HepG2 (cell line): ENCODE measurements at regions not wholly inside any gene's neighbourhood (a gene's known extent, or its start where the extent isn't known, plus 50 kb on each side); places are given as distances from the start of the nearest gene placed in this dataset.

Experiments used
- IKZF4 ChIP-seq: sonication (generic); formaldehyde crosslinking; IDR thresholded peaks from 2 replicates; pipeline ENCODE4 v1.5.1; 2020; ENCODE audit warnings: borderline replicate concordance, mild to moderate bottlenecking, low read depth, missing genetic modification reagents; ENCODE audit errors: not compliant biosample characterization
- KDM6A ChIP-seq: IDR thresholded peaks from 2 replicates; pipeline ENCODE4 v1.6.1; 2016; ENCODE audit warnings: low read depth
- MEIS2 ChIP-seq: sonication (generic); formaldehyde crosslinking; IDR thresholded peaks from 2 replicates; pipeline ENCODE4 v1.9.0; 2021; ENCODE audit warnings: mild to moderate bottlenecking, missing genetic modification reagents
- MXD4 ChIP-seq: IDR thresholded peaks from 2 replicates; pipeline ENCODE4 v1.6.1; 2016; ENCODE audit warnings: mild to moderate bottlenecking, missing biosample characterization, missing genetic modification reagents
- NFE2 ChIP-seq: sonication (generic); formaldehyde crosslinking; IDR thresholded peaks from 2 replicates; pipeline ENCODE4 v1.4.0; 2020; ENCODE audit warnings: missing genetic modification reagents
- SOX5 ChIP-seq: IDR thresholded peaks from 2 replicates; pipeline ENCODE4 v1.6.1; 2016; ENCODE audit warnings: borderline replicate concordance
- TGIF2 ChIP-seq: IDR thresholded peaks from 2 replicates; pipeline ENCODE4 v1.6.1; 2016; ENCODE audit warnings: control low read depth, missing compliant biosample characterization
- ZKSCAN5 ChIP-seq: sonication (generic); formaldehyde crosslinking; IDR thresholded peaks from 2 replicates; pipeline ENCODE4 v1.5.1; 2020; ENCODE audit warnings: mild to moderate bottlenecking, missing genetic modification reagents
- ZNF441 ChIP-seq: sonication (generic); formaldehyde crosslinking; IDR thresholded peaks from 2 replicates; pipeline ENCODE4 v1.7.0; 2021; ENCODE audit warnings: missing genetic modification reagents, borderline replicate concordance
- ZNF674 ChIP-seq: sonication (generic); formaldehyde crosslinking; IDR thresholded peaks from 2 replicates; pipeline ENCODE4 v1.5.0; 2020; ENCODE audit warnings: low read depth, mild to moderate bottlenecking, missing genetic modification reagents
- ZNF780A ChIP-seq: sonication (generic); formaldehyde crosslinking; IDR thresholded peaks from 2 replicates; pipeline ENCODE4 v1.8.0; 2022; ENCODE audit warnings: mild to moderate bottlenecking, missing genetic modification reagents, moderate library complexity
- TF ChIP-seq, protein P1 (sequence below): sonication (generic); formaldehyde crosslinking; IDR thresholded peaks from 2 replicates; pipeline ENCODE4 v1.4.0; 2020; ENCODE audit warnings: missing genetic modification reagents
- TF ChIP-seq, protein P2 (sequence below): IDR thresholded peaks from 2 replicates; pipeline ENCODE4 v1.6.1; 2016; ENCODE audit warnings: low read depth, missing genetic modification reagents, missing compliant biosample characterization
- TF ChIP-seq, protein P3 (sequence below), 2 experiments: fragments of 450-650 bp in 1 of 2; sonication (generic) in 1 of 2; formaldehyde crosslinking; IDR thresholded peaks; 2 replicates each; pipeline versions ENCODE4 v1.5.0 to v1.8.0; 2020 to 2022; ENCODE audit warnings: mild to moderate bottlenecking in 1 of 2, missing genetic modification reagents in 1 of 2
- TF ChIP-seq, protein P4 (sequence below): sonication (generic); formaldehyde crosslinking; IDR thresholded peaks from 2 replicates; pipeline ENCODE4 v1.8.0; 2022; ENCODE audit warnings: missing genetic modification reagents, mild to moderate bottlenecking, inconsistent platforms, borderline replicate concordance
- TF ChIP-seq, protein P5 (sequence below): sonication (generic); formaldehyde crosslinking; IDR thresholded peaks from 2 replicates; pipeline ENCODE4 v1.8.1; 2023; ENCODE audit warnings: mild to moderate bottlenecking, missing genetic modification reagents
- TF ChIP-seq, protein P6 (sequence below): sonication (generic); formaldehyde crosslinking; IDR thresholded peaks from 2 replicates; pipeline ENCODE4 v1.9.0; 2021; ENCODE audit warnings: missing genetic modification reagents, mild to moderate bottlenecking, borderline replicate concordance

DNA sequence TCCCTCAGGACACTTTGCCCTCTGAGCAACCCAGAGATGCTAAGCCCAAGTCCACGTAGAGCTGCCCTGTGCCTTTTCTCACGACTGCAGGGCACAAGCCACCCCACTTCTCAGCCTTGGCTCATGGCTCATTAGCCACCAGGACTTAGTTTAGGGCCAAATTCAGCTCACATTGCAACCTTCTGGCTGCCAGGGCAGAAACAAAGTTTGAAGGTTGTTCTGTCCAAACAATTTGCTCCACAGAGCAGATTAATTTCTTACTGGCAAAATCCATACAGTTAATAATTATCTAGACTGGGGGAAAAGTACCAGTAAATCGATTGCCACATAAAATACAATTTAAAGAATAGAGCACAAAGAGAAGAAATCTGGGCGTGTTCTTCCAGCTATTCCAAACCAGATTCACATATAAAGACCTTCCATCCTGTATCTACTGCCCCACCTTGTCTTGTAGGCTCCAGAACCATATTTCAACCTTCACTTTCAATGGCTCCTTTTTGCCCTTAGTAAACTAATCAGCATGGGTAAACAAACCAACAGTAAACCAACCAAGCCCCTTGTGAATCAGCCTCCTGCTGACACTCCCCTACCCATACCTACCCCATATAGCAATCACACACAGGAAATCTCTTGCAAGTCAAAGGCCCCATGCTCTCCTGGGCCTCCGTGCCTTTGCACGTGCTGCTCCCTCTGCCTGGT is 101.9 kb downstream of the QRSL1 start (continued):
- TF ChIP-seq, protein P1, sequence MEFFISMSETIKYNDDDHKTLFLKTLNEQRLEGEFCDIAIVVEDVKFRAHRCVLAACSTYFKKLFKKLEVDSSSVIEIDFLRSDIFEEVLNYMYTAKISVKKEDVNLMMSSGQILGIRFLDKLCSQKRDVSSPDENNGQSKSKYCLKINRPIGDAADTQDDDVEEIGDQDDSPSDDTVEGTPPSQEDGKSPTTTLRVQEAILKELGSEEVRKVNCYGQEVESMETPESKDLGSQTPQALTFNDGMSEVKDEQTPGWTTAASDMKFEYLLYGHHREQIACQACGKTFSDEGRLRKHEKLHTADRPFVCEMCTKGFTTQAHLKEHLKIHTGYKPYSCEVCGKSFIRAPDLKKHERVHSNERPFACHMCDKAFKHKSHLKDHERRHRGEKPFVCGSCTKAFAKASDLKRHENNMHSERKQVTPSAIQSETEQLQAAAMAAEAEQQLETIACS (CRISPR knock-in tag), result no peak
- TF ChIP-seq, protein P2, sequence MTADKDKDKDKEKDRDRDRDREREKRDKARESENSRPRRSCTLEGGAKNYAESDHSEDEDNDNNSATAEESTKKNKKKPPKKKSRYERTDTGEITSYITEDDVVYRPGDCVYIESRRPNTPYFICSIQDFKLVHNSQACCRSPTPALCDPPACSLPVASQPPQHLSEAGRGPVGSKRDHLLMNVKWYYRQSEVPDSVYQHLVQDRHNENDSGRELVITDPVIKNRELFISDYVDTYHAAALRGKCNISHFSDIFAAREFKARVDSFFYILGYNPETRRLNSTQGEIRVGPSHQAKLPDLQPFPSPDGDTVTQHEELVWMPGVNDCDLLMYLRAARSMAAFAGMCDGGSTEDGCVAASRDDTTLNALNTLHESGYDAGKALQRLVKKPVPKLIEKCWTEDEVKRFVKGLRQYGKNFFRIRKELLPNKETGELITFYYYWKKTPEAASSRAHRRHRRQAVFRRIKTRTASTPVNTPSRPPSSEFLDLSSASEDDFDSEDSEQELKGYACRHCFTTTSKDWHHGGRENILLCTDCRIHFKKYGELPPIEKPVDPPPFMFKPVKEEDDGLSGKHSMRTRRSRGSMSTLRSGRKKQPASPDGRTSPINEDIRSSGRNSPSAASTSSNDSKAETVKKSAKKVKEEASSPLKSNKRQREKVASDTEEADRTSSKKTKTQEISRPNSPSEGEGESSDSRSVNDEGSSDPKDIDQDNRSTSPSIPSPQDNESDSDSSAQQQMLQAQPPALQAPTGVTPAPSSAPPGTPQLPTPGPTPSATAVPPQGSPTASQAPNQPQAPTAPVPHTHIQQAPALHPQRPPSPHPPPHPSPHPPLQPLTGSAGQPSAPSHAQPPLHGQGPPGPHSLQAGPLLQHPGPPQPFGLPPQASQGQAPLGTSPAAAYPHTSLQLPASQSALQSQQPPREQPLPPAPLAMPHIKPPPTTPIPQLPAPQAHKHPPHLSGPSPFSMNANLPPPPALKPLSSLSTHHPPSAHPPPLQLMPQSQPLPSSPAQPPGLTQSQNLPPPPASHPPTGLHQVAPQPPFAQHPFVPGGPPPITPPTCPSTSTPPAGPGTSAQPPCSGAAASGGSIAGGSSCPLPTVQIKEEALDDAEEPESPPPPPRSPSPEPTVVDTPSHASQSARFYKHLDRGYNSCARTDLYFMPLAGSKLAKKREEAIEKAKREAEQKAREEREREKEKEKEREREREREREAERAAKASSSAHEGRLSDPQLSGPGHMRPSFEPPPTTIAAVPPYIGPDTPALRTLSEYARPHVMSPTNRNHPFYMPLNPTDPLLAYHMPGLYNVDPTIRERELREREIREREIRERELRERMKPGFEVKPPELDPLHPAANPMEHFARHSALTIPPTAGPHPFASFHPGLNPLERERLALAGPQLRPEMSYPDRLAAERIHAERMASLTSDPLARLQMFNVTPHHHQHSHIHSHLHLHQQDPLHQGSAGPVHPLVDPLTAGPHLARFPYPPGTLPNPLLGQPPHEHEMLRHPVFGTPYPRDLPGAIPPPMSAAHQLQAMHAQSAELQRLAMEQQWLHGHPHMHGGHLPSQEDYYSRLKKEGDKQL (CRISPR knock-in tag), result no peak
- TF ChIP-seq ZNF674 (CRISPR knock-in tag), result no peak
- TF ChIP-seq ZKSCAN5 (CRISPR knock-in tag), result no peak
- no peak for TF ChIP-seq TGIF2 (CRISPR knock-in tag)
- TF ChIP-seq, protein P3, sequence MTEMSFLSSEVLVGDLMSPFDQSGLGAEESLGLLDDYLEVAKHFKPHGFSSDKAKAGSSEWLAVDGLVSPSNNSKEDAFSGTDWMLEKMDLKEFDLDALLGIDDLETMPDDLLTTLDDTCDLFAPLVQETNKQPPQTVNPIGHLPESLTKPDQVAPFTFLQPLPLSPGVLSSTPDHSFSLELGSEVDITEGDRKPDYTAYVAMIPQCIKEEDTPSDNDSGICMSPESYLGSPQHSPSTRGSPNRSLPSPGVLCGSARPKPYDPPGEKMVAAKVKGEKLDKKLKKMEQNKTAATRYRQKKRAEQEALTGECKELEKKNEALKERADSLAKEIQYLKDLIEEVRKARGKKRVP (CRISPR knock-in tag; IDR thresholded peaks at IDR 0.05), result peak in 1 of 2 experiments; percentile 41; a peak in 1 of 4 replicates
- TF ChIP-seq, protein P4, sequence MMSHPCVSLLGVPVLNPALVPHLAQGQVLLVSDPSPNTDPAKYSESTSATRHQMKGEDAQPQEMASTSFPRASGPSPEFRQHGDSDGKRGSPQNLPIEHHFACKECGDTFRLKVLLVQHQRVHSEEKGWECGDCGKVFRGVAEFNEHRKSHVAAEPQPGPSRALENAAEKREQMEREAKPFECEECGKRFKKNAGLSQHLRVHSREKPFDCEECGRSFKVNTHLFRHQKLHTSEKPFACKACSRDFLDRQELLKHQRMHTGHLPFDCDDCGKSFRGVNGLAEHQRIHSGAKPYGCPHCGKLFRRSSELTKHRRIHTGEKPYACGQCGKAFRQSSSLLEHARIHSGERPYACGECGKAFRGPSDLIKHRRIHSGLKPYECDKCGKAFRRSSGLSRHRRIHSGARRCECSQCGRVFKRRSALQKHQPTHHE, result no peak
- no peak for TF ChIP-seq NFE2
- TF ChIP-seq KDM6A (CRISPR knock-in tag), result peak; percentile 69
- no peak for TF ChIP-seq ZNF780A (CRISPR knock-in tag)
- peak; percentile 41; the same call in 1 of the 2 replicates for TF ChIP-seq SOX5 (CRISPR knock-in tag)
- TF ChIP-seq, protein P5, sequence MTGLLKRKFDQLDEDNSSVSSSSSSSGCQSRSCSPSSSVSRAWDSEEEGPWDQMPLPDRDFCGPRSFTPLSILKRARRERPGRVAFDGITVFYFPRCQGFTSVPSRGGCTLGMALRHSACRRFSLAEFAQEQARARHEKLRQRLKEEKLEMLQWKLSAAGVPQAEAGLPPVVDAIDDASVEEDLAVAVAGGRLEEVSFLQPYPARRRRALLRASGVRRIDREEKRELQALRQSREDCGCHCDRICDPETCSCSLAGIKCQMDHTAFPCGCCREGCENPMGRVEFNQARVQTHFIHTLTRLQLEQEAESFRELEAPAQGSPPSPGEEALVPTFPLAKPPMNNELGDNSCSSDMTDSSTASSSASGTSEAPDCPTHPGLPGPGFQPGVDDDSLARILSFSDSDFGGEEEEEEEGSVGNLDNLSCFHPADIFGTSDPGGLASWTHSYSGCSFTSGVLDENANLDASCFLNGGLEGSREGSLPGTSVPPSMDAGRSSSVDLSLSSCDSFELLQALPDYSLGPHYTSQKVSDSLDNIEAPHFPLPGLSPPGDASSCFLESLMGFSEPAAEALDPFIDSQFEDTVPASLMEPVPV (CRISPR knock-in tag), result no peak
- 0 out of 2 replicates have a peak, but pooled peaks have one; percentile 26 for TF ChIP-seq ZNF441
- TF ChIP-seq MXD4 (CRISPR knock-in tag), result peak; percentile 48; the same call in 1 of the 2 replicates
- TF ChIP-seq, protein P6, sequence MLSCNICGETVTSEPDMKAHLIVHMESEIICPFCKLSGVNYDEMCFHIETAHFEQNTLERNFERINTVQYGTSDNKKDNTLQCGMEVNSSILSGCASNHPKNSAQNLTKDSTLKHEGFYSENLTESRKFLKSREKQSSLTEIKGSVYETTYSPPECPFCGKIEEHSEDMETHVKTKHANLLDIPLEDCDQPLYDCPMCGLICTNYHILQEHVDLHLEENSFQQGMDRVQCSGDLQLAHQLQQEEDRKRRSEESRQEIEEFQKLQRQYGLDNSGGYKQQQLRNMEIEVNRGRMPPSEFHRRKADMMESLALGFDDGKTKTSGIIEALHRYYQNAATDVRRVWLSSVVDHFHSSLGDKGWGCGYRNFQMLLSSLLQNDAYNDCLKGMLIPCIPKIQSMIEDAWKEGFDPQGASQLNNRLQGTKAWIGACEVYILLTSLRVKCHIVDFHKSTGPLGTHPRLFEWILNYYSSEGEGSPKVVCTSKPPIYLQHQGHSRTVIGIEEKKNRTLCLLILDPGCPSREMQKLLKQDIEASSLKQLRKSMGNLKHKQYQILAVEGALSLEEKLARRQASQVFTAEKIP (CRISPR knock-in tag), result no peak
- TF ChIP-seq IKZF4 (CRISPR knock-in tag), result no peak
- TF ChIP-seq MEIS2 (CRISPR knock-in tag), result no peak
